Lower lobe of right lung (tissue), 2 donors: ENCODE measurements at regions not wholly inside any gene's neighbourhood (a gene's known extent, or its start where the extent isn't known, plus 50 kb on each side); places are given as distances from the start of the nearest gene placed in this dataset.
"Not testable (repeated sequence)": the region's sequence is repeated elsewhere in the genome, so short reads cannot be mapped to it uniquely, and the experiment has no call there.

Experiments used
- ATAC-seq, 2 donors: fragments of 200-7000 bp; cut with Tn5 transposase; one replicate each; pipeline ENCODE4 v1.9.1; 2020 to 2022; ENCODE audit warnings: mild to moderate bottlenecking in 2 of 2, moderate library complexity in 2 of 2
- DNase-seq: peaks from one replicate; pipeline ENCODE4 v3.0.0-alpha.2; 2020
- H3K27ac ChIP-seq: fragments of 200-600 bp; one replicate; pipeline ENCODE4 v1.8.0; 2022
- H3K27me3 ChIP-seq: fragments of 200-600 bp; one replicate; pipeline ENCODE4 v1.8.0; 2022; ENCODE audit warnings: low read depth
- H3K36me3 ChIP-seq: fragments of 200-600 bp; one replicate; pipeline ENCODE4 v1.8.0; 2022; ENCODE audit warnings: mild to moderate bottlenecking
- H3K4me1 ChIP-seq: fragments of 200-600 bp; one replicate; pipeline ENCODE4 v1.8.0; 2022
- H3K4me3 ChIP-seq: fragments of 200-600 bp; one replicate; pipeline ENCODE4 v1.8.0; 2022; ENCODE audit warnings: mild to moderate bottlenecking
- H3K9me3 ChIP-seq: fragments of 200-600 bp; one replicate; pipeline ENCODE4 v1.8.0; 2022
- CTCF ChIP-seq: fragments of 200-600 bp; IDR thresholded peaks from one replicate; pipeline ENCODE4 v1.8.0; 2022; ENCODE audit warnings: antibody characterized with exemption, mild to moderate bottlenecking
- intact Hi-C: fragments of 100-400 bp; cut with DNase I; formaldehyde crosslinking; loops from one replicate; pipeline ENCODE4 v1.11.0; 2022
- donor health status: DM: no; HTN: yes; CAD: no; lungs with severe emphysema.

GRCh38 chr2:34808426-34808825 is 1209.3 kb upstream of the FAM98A start:
- intact Hi-C loops = no loop called here
- H3K36me3 ChIP-seq = no peaks in the 10 kb centered on the region
- no peak for DNase-seq
- H3K27ac ChIP-seq = no peak overlapping the region
- H3K4me3 ChIP-seq = no peak overlapping the region
- no peak for ATAC-seq
- no peaks in the 10 kb centered on the region for H3K27me3 ChIP-seq
- H3K4me1 ChIP-seq = no peaks in the 10 kb centered on the region
- no peaks in the 10 kb centered on the region for H3K9me3 ChIP-seq
- no peak for TF ChIP-seq CTCF

- ATAC-seq (no peak), DNase-seq (no peak)
- Histone ChIP-seq H3K9me3 (no peaks in the 10 kb centered on the region), H3K27ac (no peak overlapping the region), H3K27me3 (no peaks in the 10 kb centered on the region), H3K4me3 (no peak overlapping the region), H3K4me1 (no peaks in the 10 kb centered on the region), H3K36me3 (no peaks in the 10 kb centered on the region)
- intact Hi-C loops = no loop called here
- no peak for TF ChIP-seq CTCF
Measured at GRCh38 chr2:34806891-34807290, 1207.8 kb upstream of the FAM98A start.

GRCh38 chr2:34806396-34806795 is 1207.3 kb upstream of the FAM98A start:
- ATAC-seq (no peak), DNase-seq (no peak)
- H3K9me3 ChIP-seq = no peaks in the 10 kb centered on the region
- no peak overlapping the region for H3K27ac ChIP-seq
- H3K4me3 ChIP-seq = no peak overlapping the region
- intact Hi-C loops = no loop called here
- H3K4me1 ChIP-seq = no peaks in the 10 kb centered on the region
- H3K27me3 ChIP-seq = no peaks in the 10 kb centered on the region
- no peak for TF ChIP-seq CTCF
- H3K36me3 ChIP-seq = no peaks in the 10 kb centered on the region

- intact Hi-C loops = no loop called here
Measured at GRCh38 chr2:34799556-34799955, 1200.5 kb upstream of the FAM98A start.

GRCh38 chr2:34795586-34795985 is 1196.5 kb upstream of the FAM98A start:
- H3K27me3 ChIP-seq, H3K4me1 ChIP-seq: not testable (repeated sequence)

More at GRCh38 chr2:34799556-34799955, 1200.5 kb upstream of the FAM98A start:
- no peak for ATAC-seq
- Histone ChIP-seq H3K27me3 (no peaks in the 10 kb centered on the region), H3K4me3 (no peak overlapping the region), H3K27ac (no peak overlapping the region), H3K4me1 (no peaks in the 10 kb centered on the region), H3K36me3 (no peaks in the 10 kb centered on the region), H3K9me3 (no peaks in the 10 kb centered on the region)
- DNase-seq = no peak
- no peak for TF ChIP-seq CTCF

GRCh38 chr2:34789169-34789568 is 1190.1 kb upstream of the FAM98A start:
- Histone ChIP-seq H3K36me3 (no peaks in the 10 kb centered on the region), H3K27ac (no peak overlapping the region), H3K4me1 (no peaks in the 10 kb centered on the region), H3K4me3 (no peak overlapping the region), H3K27me3 (no peaks in the 10 kb centered on the region), H3K9me3 (no peaks in the 10 kb centered on the region)
- no peak for TF ChIP-seq CTCF
- intact Hi-C loops = no loop called here
- ATAC-seq (no peak), DNase-seq (no peak)

More at GRCh38 chr2:34795586-34795985, 1196.5 kb upstream of the FAM98A start:
- ATAC-seq, H3K9me3 ChIP-seq, H3K36me3 ChIP-seq, intact Hi-C loops, H3K4me3 ChIP-seq, DNase-seq, H3K27ac ChIP-seq: not testable (repeated sequence)
